Stimulated activated CD8-positive, alpha-beta memory T cell treated with anti-CD3 and anti-CD28 coated beads, Interleukin-12 subunit alpha, Interleukin-12 subunit beta, amount 100 ng/mL, for 1 hour (primary cell): ENCODE measurements at regions not wholly inside any gene's neighbourhood (a gene's known extent, or its start where the extent isn't known, plus 50 kb on each side); places are given as distances from the start of the nearest gene placed in this dataset.
"Not testable (repeated sequence)": the region's sequence is repeated elsewhere in the genome, so short reads cannot be mapped to it uniquely, and the experiment has no call there.

ENCODE experiments used
- DNase-seq: peaks from one replicate; pipeline ENCODE4 v3.0.0-alpha.2; 2020; ENCODE audit warnings: low read depth

- DNase-seq: not testable (repeated sequence)
Measured at GRCh38 chr15:19996574-19997194, 544.9 kb downstream of the GOLGA6L6 start.

GRCh38 chr15:19995296-19995695 lies 546.3 kb downstream of the GOLGA6L6 start:
- not testable (repeated sequence) for DNase-seq

GRCh38 chr15:19992428-19992827 lies 549.2 kb downstream of the GOLGA6L6 start:
- DNase-seq: no peak

- DNase-seq: no peak
Measured at GRCh38 chr15:19988094-19988660, 553.4 kb downstream of the GOLGA6L6 start.

GRCh38 chr15:19987389-19988048 lies 554.1 kb downstream of the GOLGA6L6 start:
- no peak for DNase-seq

GRCh38 chr15:19984101-19984500 lies 557.5 kb downstream of the GOLGA6L6 start:
- DNase-seq: no peak

GRCh38 chr15:19974998-19975397 lies 566.6 kb downstream of the GOLGA6L6 start:
- no peak for DNase-seq

- DNase-seq: no peak
Measured at GRCh38 chr15:19973718-19974117, 567.9 kb downstream of the GOLGA6L6 start.

GRCh38 chr15:19972582-19972981 lies 569.0 kb downstream of the GOLGA6L6 start:
- DNase-seq: not testable (repeated sequence)

- DNase-seq: not testable (repeated sequence)
Measured at GRCh38 chr15:19965574-19965973, 576.0 kb downstream of the GOLGA6L6 start.

GRCh38 chr15:19964480-19964879 lies 577.1 kb downstream of the GOLGA6L6 start:
- not testable (repeated sequence) for DNase-seq

- no peak for DNase-seq
Measured at GRCh38 chr15:19956124-19956796, 585.3 kb downstream of the GOLGA6L6 start.

- DNase-seq: no peak
Measured at GRCh38 chr15:19944261-19944888, 597.2 kb downstream of the GOLGA6L6 start.

- no peak for DNase-seq
Measured at GRCh38 chr15:19943515-19943914, 598.1 kb downstream of the GOLGA6L6 start.

- not testable (repeated sequence) for DNase-seq
Measured at GRCh38 chr15:19903281-19903680, 638.3 kb downstream of the GOLGA6L6 start.

- DNase-seq: not testable (repeated sequence)
Measured at GRCh38 chr15:19902388-19902787, 639.2 kb downstream of the GOLGA6L6 start.

GRCh38 chr15:19901414-19901813 lies 640.2 kb downstream of the GOLGA6L6 start:
- DNase-seq: not testable (repeated sequence)

- no peak for DNase-seq
Measured at GRCh38 chr15:19899021-19899824, 642.4 kb downstream of the GOLGA6L6 start.

- not testable (repeated sequence) for DNase-seq
Measured at GRCh38 chr15:19888811-19889210, 652.8 kb downstream of the GOLGA6L6 start.

GRCh38 chr15:19844061-19844460 lies 697.5 kb downstream of the GOLGA6L6 start:
- not testable (repeated sequence) for DNase-seq
